Hindlimb muscle (tissue), 1 donor: ENCODE measurements at regions not wholly inside any gene's neighbourhood (a gene's known extent, or its start where the extent isn't known, plus 50 kb on each side); places are given as distances from the start of the nearest gene placed in this dataset.
"Not testable (repeated sequence)": the region's sequence is repeated elsewhere in the genome, so short reads cannot be mapped to it uniquely, and the experiment has no call there.

Experiments used
- DNase-seq: peaks from one replicate; pipeline ENCODE4 v3.0.0-alpha.2; 2013

GRCh38 chr5:174828804-174829510 lies 104.6 kb downstream of the MSX2 start:
- no peak for DNase-seq

GRCh38 chr5:174827558-174827957 lies 103.2 kb downstream of the MSX2 start:
- DNase-seq: no peak

- no peak for DNase-seq
Observed at GRCh38 chr5:174825587-174825986, 101.2 kb downstream of the MSX2 start.

GRCh38 chr5:174818430-174818829 lies 94.0 kb downstream of the MSX2 start:
- DNase-seq: no peak

GRCh38 chr5:174817610-174818009 lies 93.2 kb downstream of the MSX2 start:
- DNase-seq: no peak

GRCh38 chr5:174816858-174817257 lies 92.5 kb downstream of the MSX2 start:
- DNase-seq: no peak

GRCh38 chr5:174811438-174811837 lies 87.1 kb downstream of the MSX2 start:
- no peak for DNase-seq

- DNase-seq: no peak
Observed at GRCh38 chr5:174810796-174811195, 86.4 kb downstream of the MSX2 start.

- DNase-seq: no peak
Observed at GRCh38 chr5:174807471-174807870, 83.1 kb downstream of the MSX2 start.

GRCh38 chr5:174806729-174807128 lies 82.3 kb downstream of the MSX2 start:
- DNase-seq: no peak

GRCh38 chr5:174801798-174802197 lies 77.4 kb downstream of the MSX2 start:
- no peak for DNase-seq

GRCh38 chr5:174800435-174800834 lies 76.1 kb downstream of the MSX2 start:
- no peak for DNase-seq

- no peak for DNase-seq
Observed at GRCh38 chr5:174799121-174799520, 74.7 kb downstream of the MSX2 start.

- DNase-seq: no peak
Observed at GRCh38 chr5:174798551-174798951, 74.2 kb downstream of the MSX2 start.

- no peak for DNase-seq
Observed at GRCh38 chr5:174796711-174797192, 72.4 kb downstream of the MSX2 start.

- no peak for DNase-seq
Observed at GRCh38 chr5:174794931-174795672, 70.7 kb downstream of the MSX2 start.

- peak; percentile 70 for DNase-seq
Observed at GRCh38 chr5:174793684-174794328, 69.4 kb downstream of the MSX2 start.

GRCh38 chr5:174793076-174793475 lies 68.7 kb downstream of the MSX2 start:
- no peak for DNase-seq

- not testable (repeated sequence) for DNase-seq
Observed at GRCh38 chr5:174792265-174792664, 67.9 kb downstream of the MSX2 start.

- DNase-seq: no peak
Observed at GRCh38 chr5:174790906-174791305, 66.5 kb downstream of the MSX2 start.

GRCh38 chr5:174789596-174789995 lies 65.2 kb downstream of the MSX2 start:
- no peak for DNase-seq

- DNase-seq: no peak
Observed at GRCh38 chr5:174785120-174785680, 60.8 kb downstream of the MSX2 start.
